SK-N-SH (cell line): ENCODE measurements at regions not wholly inside any gene's neighbourhood (a gene's known extent, or its start where the extent isn't known, plus 50 kb on each side); places are given as distances from the start of the nearest gene placed in this dataset.

Experiments
- PBX3 ChIP-seq: IDR thresholded peaks from 2 replicates; pipeline ENCODE4; 2012
- RFX5 ChIP-seq: IDR thresholded peaks from 2 replicates; pipeline ENCODE4 v1.6.1; 2012; ENCODE audit warnings: mild to moderate bottlenecking, improper control_type of control experiment, low read length

- TF ChIP-seq PBX3 (no peak), RFX5 (no peak)
These were observed 1159.6 kb downstream of the RPIA start for GRCh38 chr2:89850881-89851582.
